H1 (cell line): ENCODE measurements at regions not wholly inside any gene's neighbourhood (a gene's known extent, or its start where the extent isn't known, plus 50 kb on each side); places are given as distances from the start of the nearest gene placed in this dataset.

ENCODE experiments used
- ASH2L ChIP-seq: fragments of 200-600, 300-600 bp; sonication (generic); IDR thresholded peaks from one replicate; pipeline ENCODE4 v1.7.1; 2017; ENCODE audit warnings: low read length
- CTBP2 ChIP-seq: IDR thresholded peaks from 2 replicates; pipeline ENCODE4 v1.7.0; 2011; ENCODE audit warnings: borderline replicate concordance, mild to moderate bottlenecking, moderate library complexity, mixed read lengths, low read length; ENCODE audit not compliant: insufficient read depth, insufficient read length
- SIRT6 ChIP-seq: IDR thresholded peaks from one replicate; pipeline ENCODE4 v1.7.1; 2012; ENCODE audit warnings: low read length, inconsistent platforms
- SP1 ChIP-seq: IDR thresholded peaks from 2 replicates; pipeline ENCODE4 v1.6.1; 2011; ENCODE audit warnings: low read depth, low read length
- SP2 ChIP-seq: IDR thresholded peaks from 2 replicates; pipeline ENCODE4 v1.6.1; 2012; ENCODE audit warnings: mild to moderate bottlenecking, low read length, inconsistent platforms
- SP4 ChIP-seq: IDR thresholded peaks from 2 replicates; pipeline ENCODE4 v1.6.1; 2012; ENCODE audit warnings: low read length, inconsistent platforms
- SUZ12 ChIP-seq: fragments of 200-600 bp; sonication (generic); IDR thresholded peaks from 2 replicates; pipeline ENCODE4 v1.6.1; 2012; ENCODE audit warnings: mild to moderate bottlenecking, inconsistent platforms, low read length, moderate library complexity, mixed read lengths
- TCF12 ChIP-seq: IDR thresholded peaks from 2 replicates; pipeline ENCODE4 v1.6.1; 2011; ENCODE audit warnings: low read depth, mild to moderate bottlenecking, low read length
- TF ChIP-seq, protein P1 (sequence below): fragments of 300-600 bp; sonication (generic); IDR thresholded peaks from 2 replicates; pipeline ENCODE4 v1.7.1; 2012; ENCODE audit warnings: low read length, moderate library complexity, mild to moderate bottlenecking, inconsistent platforms; ENCODE audit not compliant: insufficient replicate concordance
- TF ChIP-seq, protein P2 (sequence below): IDR thresholded peaks from 2 replicates; pipeline ENCODE4 v1.6.1; 2012; ENCODE audit warnings: low read length, inconsistent platforms

GRCh38 chr2:83531206-83531826 is 927.8 kb downstream of the SUCLG1 start (continued):
- TF ChIP-seq CTBP2 (no peak), SP1 (no peak), SIRT6 (no peak), SP4 (no peak), ASH2L (no peak), SP2 (no peak), TCF12 (no peak), SUZ12 (no peak)
- TF ChIP-seq, protein P1, sequence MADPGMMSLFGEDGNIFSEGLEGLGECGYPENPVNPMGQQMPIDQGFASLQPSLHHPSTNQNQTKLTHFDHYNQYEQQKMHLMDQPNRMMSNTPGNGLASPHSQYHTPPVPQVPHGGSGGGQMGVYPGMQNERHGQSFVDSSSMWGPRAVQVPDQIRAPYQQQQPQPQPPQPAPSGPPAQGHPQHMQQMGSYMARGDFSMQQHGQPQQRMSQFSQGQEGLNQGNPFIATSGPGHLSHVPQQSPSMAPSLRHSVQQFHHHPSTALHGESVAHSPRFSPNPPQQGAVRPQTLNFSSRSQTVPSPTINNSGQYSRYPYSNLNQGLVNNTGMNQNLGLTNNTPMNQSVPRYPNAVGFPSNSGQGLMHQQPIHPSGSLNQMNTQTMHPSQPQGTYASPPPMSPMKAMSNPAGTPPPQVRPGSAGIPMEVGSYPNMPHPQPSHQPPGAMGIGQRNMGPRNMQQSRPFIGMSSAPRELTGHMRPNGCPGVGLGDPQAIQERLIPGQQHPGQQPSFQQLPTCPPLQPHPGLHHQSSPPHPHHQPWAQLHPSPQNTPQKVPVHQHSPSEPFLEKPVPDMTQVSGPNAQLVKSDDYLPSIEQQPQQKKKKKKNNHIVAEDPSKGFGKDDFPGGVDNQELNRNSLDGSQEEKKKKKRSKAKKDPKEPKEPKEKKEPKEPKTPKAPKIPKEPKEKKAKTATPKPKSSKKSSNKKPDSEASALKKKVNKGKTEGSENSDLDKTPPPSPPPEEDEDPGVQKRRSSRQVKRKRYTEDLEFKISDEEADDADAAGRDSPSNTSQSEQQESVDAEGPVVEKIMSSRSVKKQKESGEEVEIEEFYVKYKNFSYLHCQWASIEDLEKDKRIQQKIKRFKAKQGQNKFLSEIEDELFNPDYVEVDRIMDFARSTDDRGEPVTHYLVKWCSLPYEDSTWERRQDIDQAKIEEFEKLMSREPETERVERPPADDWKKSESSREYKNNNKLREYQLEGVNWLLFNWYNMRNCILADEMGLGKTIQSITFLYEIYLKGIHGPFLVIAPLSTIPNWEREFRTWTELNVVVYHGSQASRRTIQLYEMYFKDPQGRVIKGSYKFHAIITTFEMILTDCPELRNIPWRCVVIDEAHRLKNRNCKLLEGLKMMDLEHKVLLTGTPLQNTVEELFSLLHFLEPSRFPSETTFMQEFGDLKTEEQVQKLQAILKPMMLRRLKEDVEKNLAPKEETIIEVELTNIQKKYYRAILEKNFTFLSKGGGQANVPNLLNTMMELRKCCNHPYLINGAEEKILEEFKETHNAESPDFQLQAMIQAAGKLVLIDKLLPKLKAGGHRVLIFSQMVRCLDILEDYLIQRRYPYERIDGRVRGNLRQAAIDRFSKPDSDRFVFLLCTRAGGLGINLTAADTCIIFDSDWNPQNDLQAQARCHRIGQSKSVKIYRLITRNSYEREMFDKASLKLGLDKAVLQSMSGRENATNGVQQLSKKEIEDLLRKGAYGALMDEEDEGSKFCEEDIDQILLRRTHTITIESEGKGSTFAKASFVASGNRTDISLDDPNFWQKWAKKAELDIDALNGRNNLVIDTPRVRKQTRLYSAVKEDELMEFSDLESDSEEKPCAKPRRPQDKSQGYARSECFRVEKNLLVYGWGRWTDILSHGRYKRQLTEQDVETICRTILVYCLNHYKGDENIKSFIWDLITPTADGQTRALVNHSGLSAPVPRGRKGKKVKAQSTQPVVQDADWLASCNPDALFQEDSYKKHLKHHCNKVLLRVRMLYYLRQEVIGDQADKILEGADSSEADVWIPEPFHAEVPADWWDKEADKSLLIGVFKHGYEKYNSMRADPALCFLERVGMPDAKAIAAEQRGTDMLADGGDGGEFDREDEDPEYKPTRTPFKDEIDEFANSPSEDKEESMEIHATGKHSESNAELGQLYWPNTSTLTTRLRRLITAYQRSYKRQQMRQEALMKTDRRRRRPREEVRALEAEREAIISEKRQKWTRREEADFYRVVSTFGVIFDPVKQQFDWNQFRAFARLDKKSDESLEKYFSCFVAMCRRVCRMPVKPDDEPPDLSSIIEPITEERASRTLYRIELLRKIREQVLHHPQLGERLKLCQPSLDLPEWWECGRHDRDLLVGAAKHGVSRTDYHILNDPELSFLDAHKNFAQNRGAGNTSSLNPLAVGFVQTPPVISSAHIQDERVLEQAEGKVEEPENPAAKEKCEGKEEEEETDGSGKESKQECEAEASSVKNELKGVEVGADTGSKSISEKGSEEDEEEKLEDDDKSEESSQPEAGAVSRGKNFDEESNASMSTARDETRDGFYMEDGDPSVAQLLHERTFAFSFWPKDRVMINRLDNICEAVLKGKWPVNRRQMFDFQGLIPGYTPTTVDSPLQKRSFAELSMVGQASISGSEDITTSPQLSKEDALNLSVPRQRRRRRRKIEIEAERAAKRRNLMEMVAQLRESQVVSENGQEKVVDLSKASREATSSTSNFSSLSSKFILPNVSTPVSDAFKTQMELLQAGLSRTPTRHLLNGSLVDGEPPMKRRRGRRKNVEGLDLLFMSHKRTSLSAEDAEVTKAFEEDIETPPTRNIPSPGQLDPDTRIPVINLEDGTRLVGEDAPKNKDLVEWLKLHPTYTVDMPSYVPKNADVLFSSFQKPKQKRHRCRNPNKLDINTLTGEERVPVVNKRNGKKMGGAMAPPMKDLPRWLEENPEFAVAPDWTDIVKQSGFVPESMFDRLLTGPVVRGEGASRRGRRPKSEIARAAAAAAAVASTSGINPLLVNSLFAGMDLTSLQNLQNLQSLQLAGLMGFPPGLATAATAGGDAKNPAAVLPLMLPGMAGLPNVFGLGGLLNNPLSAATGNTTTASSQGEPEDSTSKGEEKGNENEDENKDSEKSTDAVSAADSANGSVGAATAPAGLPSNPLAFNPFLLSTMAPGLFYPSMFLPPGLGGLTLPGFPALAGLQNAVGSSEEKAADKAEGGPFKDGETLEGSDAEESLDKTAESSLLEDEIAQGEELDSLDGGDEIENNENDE, result no peak
- TF ChIP-seq, protein P2, sequence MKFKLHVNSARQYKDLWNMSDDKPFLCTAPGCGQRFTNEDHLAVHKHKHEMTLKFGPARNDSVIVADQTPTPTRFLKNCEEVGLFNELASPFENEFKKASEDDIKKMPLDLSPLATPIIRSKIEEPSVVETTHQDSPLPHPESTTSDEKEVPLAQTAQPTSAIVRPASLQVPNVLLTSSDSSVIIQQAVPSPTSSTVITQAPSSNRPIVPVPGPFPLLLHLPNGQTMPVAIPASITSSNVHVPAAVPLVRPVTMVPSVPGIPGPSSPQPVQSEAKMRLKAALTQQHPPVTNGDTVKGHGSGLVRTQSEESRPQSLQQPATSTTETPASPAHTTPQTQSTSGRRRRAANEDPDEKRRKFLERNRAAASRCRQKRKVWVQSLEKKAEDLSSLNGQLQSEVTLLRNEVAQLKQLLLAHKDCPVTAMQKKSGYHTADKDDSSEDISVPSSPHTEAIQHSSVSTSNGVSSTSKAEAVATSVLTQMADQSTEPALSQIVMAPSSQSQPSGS, result no peak
